BLaER1 (cell line): ENCODE measurements at regions not wholly inside any gene's neighbourhood (a gene's known extent, or its start where the extent isn't known, plus 50 kb on each side); places are given as distances from the start of the nearest gene placed in this dataset.

Experiments
- H3K27ac ChIP-seq: shearing (Covaris generic); formaldehyde crosslinking; 2 replicates; pipeline ENCODE4 v1.8.1; 2022
- H3K27me3 ChIP-seq: shearing (Covaris generic); formaldehyde crosslinking; 2 replicates; pipeline ENCODE4 v1.8.1; 2022
- H3K36me3 ChIP-seq: shearing (Covaris generic); formaldehyde crosslinking; 2 replicates; pipeline ENCODE4 v1.8.1; 2022
- H3K4me1 ChIP-seq: shearing (Covaris generic); formaldehyde crosslinking; 2 replicates; pipeline ENCODE4 v1.8.1; 2022
- H3K4me2 ChIP-seq: shearing (Covaris generic); formaldehyde crosslinking; 2 replicates; pipeline ENCODE4 v1.8.1; 2022
- H3K4me3 ChIP-seq: shearing (Covaris generic); formaldehyde crosslinking; 2 replicates; pipeline ENCODE4 v1.8.1; 2022
- H3K9ac ChIP-seq: shearing (Covaris generic); formaldehyde crosslinking; 2 replicates; pipeline ENCODE4 v1.8.1; 2022
- H3K9me3 ChIP-seq: shearing (Covaris generic); formaldehyde crosslinking; 2 replicates; pipeline ENCODE4 v1.8.1; 2022
- H4K20me1 ChIP-seq: shearing (Covaris generic); formaldehyde crosslinking; 2 replicates; pipeline ENCODE4 v1.8.1; 2022
- Cebpa-rat ChIP-seq: shearing (Covaris generic); IDR thresholded peaks from 2 replicates; pipeline ENCODE4 v1.8.1; 2022

- peaks cover 45% of the 10 kb centered on the region for H3K4me1 ChIP-seq
- H3K4me3 ChIP-seq, result no peak overlapping the region
- no peaks in the 10 kb centered on the region for H3K27me3 ChIP-seq
- no peaks in the 10 kb centered on the region for H3K36me3 ChIP-seq
- no peaks in the 10 kb centered on the region for H4K20me1 ChIP-seq
- no peak overlapping the region for H3K4me2 ChIP-seq
- no peak overlapping the region for H3K9ac ChIP-seq
- no peak overlapping the region for H3K27ac ChIP-seq
- peaks cover 16% of the 10 kb centered on the region; the same call in 1 of the 2 replicates for H3K9me3 ChIP-seq
- TF ChIP-seq Cebpa-rat, result no peak
Measured at GRCh38 chr3:135440233-135440632, 525.3 kb upstream of the PPP2R3A start.

- Histone ChIP-seq H3K4me1 (peaks cover 50% of the 10 kb centered on the region), H3K9ac (no peak overlapping the region), H3K4me2 (peak overlapping the region; percentile 20), H3K9me3 (peaks cover 16% of the 10 kb centered on the region; the same call in 1 of the 2 replicates), H3K4me3 (no peak overlapping the region), H3K27ac (no peak overlapping the region), H4K20me1 (no peaks in the 10 kb centered on the region), H3K27me3 (no peaks in the 10 kb centered on the region), H3K36me3 (no peaks in the 10 kb centered on the region)
- no peak for TF ChIP-seq Cebpa-rat
Measured at GRCh38 chr3:135440746-135441145, 524.8 kb upstream of the PPP2R3A start.

GRCh38 chr3:135444058-135444457 is 521.5 kb upstream of the PPP2R3A start:
- Histone ChIP-seq H3K9me3 (peaks cover 10% of the 10 kb centered on the region; the same call in 1 of the 2 replicates), H3K9ac (no peak overlapping the region), H3K27ac (peak overlapping the region; percentile 2; the same call in 1 of the 2 replicates), H3K27me3 (no peaks in the 10 kb centered on the region), H3K4me2 (peak overlapping the region; percentile 76), H3K36me3 (no peaks in the 10 kb centered on the region), H4K20me1 (no peaks in the 10 kb centered on the region), H3K4me3 (no peak overlapping the region), H3K4me1 (peaks cover 81% of the 10 kb centered on the region)
- TF ChIP-seq Cebpa-rat, result no peak

DNA sequence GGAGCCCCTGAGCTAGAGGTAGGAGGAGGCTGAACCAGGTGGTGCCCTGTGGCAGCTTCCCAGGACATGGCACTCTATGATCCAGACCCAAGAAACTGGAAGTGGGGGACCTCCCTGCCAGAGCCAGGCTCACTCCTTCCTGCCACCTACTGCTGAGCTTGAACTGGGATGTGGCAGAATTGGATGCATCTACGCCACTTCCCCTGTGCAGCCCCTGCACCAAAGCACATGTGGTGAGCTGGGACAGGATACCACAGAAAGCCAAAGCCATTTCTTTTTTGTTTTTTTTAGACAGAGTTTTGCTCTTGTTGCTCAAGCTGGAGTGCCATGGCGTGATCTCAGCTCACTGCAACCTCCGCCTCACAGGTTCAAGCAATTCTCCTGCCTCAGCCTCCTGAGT is 518.0 kb upstream of the PPP2R3A start:
- peak overlapping the region; percentile 87 for H3K4me2 ChIP-seq

GRCh38 chr3:135448520-135448919 is 517.0 kb upstream of the PPP2R3A start:
- no peaks in the 10 kb centered on the region for H3K27me3 ChIP-seq

More for the DNA sequence above, 518.0 kb upstream of the PPP2R3A start:
- peak overlapping the region; percentile 64; the same call in 1 of the 2 replicates for H3K27ac ChIP-seq
- H3K9me3 ChIP-seq, result peaks cover 6% of the 10 kb centered on the region; the same call in 1 of the 2 replicates
- H3K4me3 ChIP-seq, result no peak overlapping the region
- TF ChIP-seq Cebpa-rat, result no peak
- no peaks in the 10 kb centered on the region for H4K20me1 ChIP-seq
- no peak overlapping the region for H3K9ac ChIP-seq
- no peaks in the 10 kb centered on the region for H3K36me3 ChIP-seq
- H3K27me3 ChIP-seq, result no peaks in the 10 kb centered on the region
- H3K4me1 ChIP-seq, result peaks cover 76% of the 10 kb centered on the region

GRCh38 chr3:135449046-135449445 is 516.5 kb upstream of the PPP2R3A start:
- no peak overlapping the region for H3K27ac ChIP-seq
- H3K4me1 ChIP-seq, result peaks cover 61% of the 10 kb centered on the region
- H3K36me3 ChIP-seq, result no peaks in the 10 kb centered on the region
- H3K27me3 ChIP-seq, result no peaks in the 10 kb centered on the region
- H3K9me3 ChIP-seq, result no peaks in the 10 kb centered on the region
- H3K4me3 ChIP-seq, result no peak overlapping the region
- H3K9ac ChIP-seq, result no peak overlapping the region
- no peak for TF ChIP-seq Cebpa-rat
- peak overlapping the region; percentile 87 for H3K4me2 ChIP-seq
- H4K20me1 ChIP-seq, result no peaks in the 10 kb centered on the region

More at GRCh38 chr3:135448520-135448919, 517.0 kb upstream of the PPP2R3A start:
- no peak overlapping the region; the same call in 1 of the 2 replicates for H3K9ac ChIP-seq
- TF ChIP-seq Cebpa-rat, result peak; percentile 98
- H3K4me1 ChIP-seq, result peaks cover 66% of the 10 kb centered on the region
- H3K4me3 ChIP-seq, result peak overlapping the region; percentile 29; the same call in 1 of the 2 replicates
- H4K20me1 ChIP-seq, result no peaks in the 10 kb centered on the region
- peak overlapping the region; percentile 87 for H3K4me2 ChIP-seq
- H3K27ac ChIP-seq, result peak overlapping the region; percentile 64
- H3K36me3 ChIP-seq, result no peaks in the 10 kb centered on the region
- no peaks in the 10 kb centered on the region for H3K9me3 ChIP-seq

DNA sequence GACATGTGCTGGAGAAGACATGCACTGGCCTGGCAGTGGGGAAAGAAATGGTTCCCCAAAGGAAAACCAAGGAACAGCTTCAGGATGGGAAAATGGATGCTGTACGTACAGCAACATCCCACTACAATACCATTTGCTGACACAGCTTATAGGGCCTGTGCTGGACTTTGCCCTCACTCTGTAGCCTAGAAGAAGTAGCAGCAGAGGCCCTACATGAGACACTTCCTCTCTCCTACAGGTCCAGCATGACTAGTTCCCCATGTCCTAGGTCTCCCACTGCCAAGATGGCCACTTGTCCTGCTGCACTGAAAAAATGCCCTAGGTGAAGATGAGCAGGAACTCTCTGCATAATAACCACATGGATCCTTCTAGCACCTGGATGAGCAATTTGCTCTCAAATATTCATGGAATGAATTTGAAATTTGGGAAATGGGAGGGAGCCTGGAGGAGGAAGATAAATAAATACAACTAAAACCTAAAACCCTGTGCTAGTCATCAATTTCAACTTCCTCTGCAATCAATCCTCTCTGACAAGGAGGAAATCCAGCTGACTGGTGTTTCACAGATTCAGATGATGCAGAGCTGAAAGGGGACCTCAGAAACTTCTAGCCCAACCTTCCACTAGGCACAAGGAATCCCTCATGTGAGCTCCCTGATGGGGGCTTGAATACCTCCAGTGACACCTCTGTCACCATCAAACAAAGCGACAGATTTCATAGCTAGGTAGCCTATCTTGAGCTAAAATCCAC is 514.3 kb upstream of the PPP2R3A start:
- H3K4me3 ChIP-seq, result no peak overlapping the region
- no peak for TF ChIP-seq Cebpa-rat
- H3K27me3 ChIP-seq, result no peaks in the 10 kb centered on the region
- H3K36me3 ChIP-seq, result no peaks in the 10 kb centered on the region
- H3K9ac ChIP-seq, result no peak overlapping the region
- H3K9me3 ChIP-seq, result no peaks in the 10 kb centered on the region
- H3K27ac ChIP-seq, result no peak overlapping the region
- no peaks in the 10 kb centered on the region for H4K20me1 ChIP-seq
- H3K4me2 ChIP-seq, result no peak overlapping the region
- peaks cover 41% of the 10 kb centered on the region for H3K4me1 ChIP-seq

DNA sequence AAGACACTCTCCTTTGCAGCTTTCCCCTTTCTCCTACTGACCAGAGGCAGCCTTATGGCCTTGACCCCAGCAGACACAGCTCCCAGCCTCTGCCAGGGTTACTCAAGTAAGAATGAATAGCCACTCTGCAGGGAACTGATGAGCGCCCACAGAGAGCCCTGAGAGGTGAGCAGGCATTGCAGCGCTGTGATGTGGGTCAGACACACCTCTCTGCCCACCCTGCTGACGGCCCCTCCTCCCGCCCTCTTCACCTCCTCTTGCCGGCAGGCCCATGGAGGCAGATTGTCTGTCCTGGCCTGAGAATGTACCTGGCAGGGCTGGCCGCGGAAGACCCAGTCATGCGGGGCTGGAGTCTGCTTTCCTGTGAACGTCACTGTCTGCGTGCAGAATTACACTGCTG is 512.6 kb upstream of the PPP2R3A start:
- Histone ChIP-seq H3K36me3 (no peaks in the 10 kb centered on the region), H3K4me1 (peaks cover 24% of the 10 kb centered on the region), H4K20me1 (no peaks in the 10 kb centered on the region), H3K27ac (no peak overlapping the region), H3K4me2 (no peak overlapping the region), H3K9ac (no peak overlapping the region), H3K4me3 (no peak overlapping the region), H3K9me3 (no peaks in the 10 kb centered on the region), H3K27me3 (no peaks in the 10 kb centered on the region)
- no peak for TF ChIP-seq Cebpa-rat

- H3K9ac ChIP-seq, result no peak overlapping the region
- H3K4me3 ChIP-seq, result no peak overlapping the region
- H4K20me1 ChIP-seq, result no peaks in the 10 kb centered on the region
- no peaks in the 10 kb centered on the region for H3K27me3 ChIP-seq
- TF ChIP-seq Cebpa-rat, result no peak
- H3K36me3 ChIP-seq, result no peaks in the 10 kb centered on the region
- H3K27ac ChIP-seq, result no peak overlapping the region
- H3K4me2 ChIP-seq, result no peak overlapping the region
- no peaks in the 10 kb centered on the region for H3K9me3 ChIP-seq
- peaks cover 20% of the 10 kb centered on the region for H3K4me1 ChIP-seq
Measured at GRCh38 chr3:135453326-135453725, 512.2 kb upstream of the PPP2R3A start.

DNA sequence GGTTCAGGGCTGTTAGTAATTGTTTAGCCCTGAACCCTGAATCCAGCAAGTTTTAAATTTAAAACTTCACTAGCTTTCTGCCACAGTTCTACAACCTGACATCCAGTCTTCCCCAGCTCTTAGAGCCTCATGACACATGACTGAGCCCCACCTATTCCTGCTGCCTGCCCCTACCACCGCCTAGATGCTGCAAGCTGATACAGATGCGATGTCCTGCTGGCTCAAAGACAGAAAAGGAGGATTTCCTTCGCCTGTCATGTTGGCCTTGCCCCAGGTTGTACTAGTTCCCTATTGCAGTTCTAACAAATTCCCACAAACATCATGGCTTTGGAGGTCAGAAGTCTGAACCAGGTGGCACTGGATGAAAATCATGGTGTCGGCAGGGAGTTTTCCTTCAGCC is 510.6 kb upstream of the PPP2R3A start:
- Histone ChIP-seq H3K9me3 (no peaks in the 10 kb centered on the region), H3K9ac (no peak overlapping the region), H3K27me3 (no peaks in the 10 kb centered on the region), H3K4me2 (no peak overlapping the region), H4K20me1 (no peaks in the 10 kb centered on the region), H3K36me3 (no peaks in the 10 kb centered on the region), H3K4me1 (peaks cover 6% of the 10 kb centered on the region; the same call in 1 of the 2 replicates), H3K4me3 (no peak overlapping the region), H3K27ac (no peak overlapping the region)
- no peak for TF ChIP-seq Cebpa-rat
